HEK293T (cell line): ENCODE measurements at regions not wholly inside any gene's neighbourhood (a gene's known extent, or its start where the extent isn't known, plus 50 kb on each side); places are given as distances from the start of the nearest gene placed in this dataset.
"Not testable (repeated sequence)": the region's sequence is repeated elsewhere in the genome, so short reads cannot be mapped to it uniquely, and the experiment has no call there.

ENCODE experiments used
- CTCF ChIA-PET: fragments of 350-600 bp; formaldehyde crosslinking; extraction: SDS; loops from one replicate; lab custom pipeline; 2021; ENCODE audit warnings: antibody characterized with exemption, inconsistent platforms; lab: Yijun Ruan, JAX
- POLR2A ChIA-PET: fragments of 350-600 bp; formaldehyde crosslinking; extraction: SDS; loops from one replicate; lab custom pipeline; 2020; ENCODE audit warnings: antibody characterized with exemption, inconsistent platforms; lab: Yijun Ruan, JAX
- DNase-seq: peaks from one replicate; pipeline ENCODE4 v3.0.0; 2012; ENCODE audit warnings: mixed read lengths; ENCODE audit errors: extremely low spot score
- ARNT ChIP-seq: fragments of 450-650 bp; IDR thresholded peaks from 2 replicates; pipeline ENCODE4 v1.6.1; 2017; ENCODE audit warnings: mild to moderate bottlenecking
- BHLHE40 ChIP-seq: fragments of 450-650 bp; IDR thresholded peaks from 2 replicates; pipeline ENCODE4 v1.6.1; 2016; ENCODE audit warnings: mild to moderate bottlenecking, moderate library complexity, borderline replicate concordance
- CTBP1 ChIP-seq: fragments of 450-650 bp; IDR thresholded peaks from 2 replicates; pipeline ENCODE4 v1.6.1; 2016; ENCODE audit warnings: borderline replicate concordance
- ELF4 ChIP-seq: fragments of 450-650 bp; IDR thresholded peaks from 2 replicates; pipeline ENCODE4 v1.6.1; 2017; ENCODE audit warnings: antibody characterized with exemption
- FOXA1 ChIP-seq: fragments of 450-650 bp; IDR thresholded peaks from 2 replicates; pipeline ENCODE4 v1.6.1; 2016; ENCODE audit warnings: mild to moderate bottlenecking
- FOXK2 ChIP-seq: fragments of 450-650 bp; IDR thresholded peaks from 2 replicates; pipeline ENCODE4 v1.6.1; 2016; ENCODE audit warnings: mild to moderate bottlenecking
- FOXM1 ChIP-seq: fragments of 450-650 bp; IDR thresholded peaks from 2 replicates; pipeline ENCODE4 v1.6.1; 2017; ENCODE audit warnings: mild to moderate bottlenecking, borderline replicate concordance
- HDGF ChIP-seq: fragments of 450-650 bp; IDR thresholded peaks from 2 replicates; pipeline ENCODE4 v1.6.1; 2017; ENCODE audit warnings: antibody characterized with exemption, borderline replicate concordance
- L3MBTL2 ChIP-seq: fragments of 450-650 bp; conservative IDR thresholded peaks from 2 replicates; pipeline ENCODE4 v1.6.1; 2016; ENCODE audit warnings: mild to moderate bottlenecking
- LEF1 ChIP-seq: fragments of 450-650 bp; IDR thresholded peaks from 2 replicates; pipeline ENCODE4 v1.6.1; 2017; ENCODE audit warnings: mild to moderate bottlenecking, borderline replicate concordance
- NFRKB ChIP-seq: fragments of 450-650 bp; IDR thresholded peaks from 2 replicates; pipeline ENCODE4 v1.6.1; 2016; ENCODE audit warnings: mild to moderate bottlenecking, moderate library complexity
- PKNOX1 ChIP-seq: fragments of 450-650 bp; IDR thresholded peaks from 2 replicates; pipeline ENCODE4 v1.6.1; 2016
- SP1 ChIP-seq: fragments of 450-650 bp; IDR thresholded peaks from 2 replicates; pipeline ENCODE4 v1.6.1; 2017
- SUZ12 ChIP-seq: fragments of 450-650 bp; IDR thresholded peaks from 2 replicates; pipeline ENCODE4 v1.6.1; 2016; ENCODE audit warnings: mild to moderate bottlenecking
- TARDBP ChIP-seq: fragments of 450-650 bp; IDR thresholded peaks from 2 replicates; pipeline ENCODE4 v1.6.1; 2016
- ZNF384 ChIP-seq: fragments of 450-650 bp; IDR thresholded peaks from 2 replicates; pipeline ENCODE4 v1.6.1; 2016

DNA sequence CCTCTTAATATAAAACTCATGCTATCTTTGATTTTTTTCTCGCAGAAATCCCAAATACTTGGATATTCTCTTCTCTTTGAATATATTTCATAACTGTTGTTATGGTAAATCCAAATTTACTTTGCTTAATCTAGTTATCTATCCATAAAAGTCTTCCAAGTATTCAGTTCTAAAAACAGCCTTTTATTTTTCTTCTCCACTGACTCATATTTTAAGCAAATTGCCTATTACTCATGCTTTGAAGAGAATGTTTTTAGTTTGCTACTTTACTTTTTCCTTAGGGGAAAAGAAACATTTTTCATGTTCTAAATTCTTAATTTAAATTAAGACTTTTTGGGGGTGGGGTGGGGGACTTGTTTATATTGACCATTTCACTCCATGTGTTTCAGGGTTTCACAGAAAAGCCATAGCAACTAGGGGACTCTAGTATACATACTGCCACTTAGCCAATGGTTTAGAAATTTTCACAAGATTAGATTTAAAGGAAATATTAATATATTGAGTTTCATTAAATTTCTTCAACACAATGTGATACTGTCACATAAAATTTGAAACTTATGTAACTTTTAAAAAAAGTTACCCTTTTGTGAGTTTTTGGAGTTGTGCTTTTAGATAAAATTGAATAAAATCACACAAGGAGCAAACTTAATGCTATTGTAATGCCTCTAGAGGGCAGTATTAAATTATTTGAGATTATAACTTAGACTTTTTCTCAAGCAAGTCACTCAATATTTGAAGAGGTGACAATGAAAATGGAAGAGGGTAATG, 545.8 kb upstream of the ARRDC3 start:
- ChIA-PET CTCF (interaction anchor here (0.6 to 1.3 kb wide), 5 partner anchors 9 to 1872 kb away, joined by 3 to 7 read pairs (median 3); no protein-coding TSS in a partner anchor), POLR2A (no interaction called here)
- TF ChIP-seq PKNOX1, result peak; percentile 18; the same call in 1 of the 2 replicates
- TF ChIP-seq FOXM1, result no peak
- TF ChIP-seq NFRKB, result no peak
- no peak for TF ChIP-seq FOXK2
- no peak for TF ChIP-seq SP1
- peak; percentile 12 for DNase-seq

- TF ChIP-seq NFRKB (no peak), FOXK2 (no peak), ARNT (no peak), BHLHE40 (no peak), PKNOX1 (no peak), ELF4 (no peak), SP1 (no peak), SUZ12 (no peak), TARDBP (no peak), CTBP1 (no peak), FOXA1 (no peak)
- ChIA-PET CTCF (no interaction called here), POLR2A (no interaction called here)
- DNase-seq, result no peak
Observed at GRCh38 chr5:91927439-91927838, 544.3 kb upstream of the ARRDC3 start.

DNA sequence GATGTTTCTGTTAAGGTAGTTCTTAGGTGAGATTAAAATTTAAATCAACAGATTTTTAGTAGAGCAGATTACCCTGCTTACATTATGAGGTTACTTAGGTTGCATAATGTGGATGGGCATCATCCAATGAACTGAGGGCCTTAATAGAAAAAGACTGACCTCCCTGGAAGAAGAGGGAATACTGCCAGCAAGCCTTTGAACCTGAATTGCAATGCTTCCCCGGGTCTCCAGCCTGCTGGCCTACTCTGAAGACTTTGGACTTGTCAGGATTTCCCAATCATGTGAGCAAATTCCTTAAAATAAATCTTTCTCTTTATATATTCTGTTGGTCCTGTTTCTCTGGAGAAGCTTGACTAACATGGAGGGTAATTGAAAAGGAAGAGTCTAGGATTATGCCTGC, 542.1 kb upstream of the ARRDC3 start:
- CTCF ChIA-PET, result no interaction called here
- no peak for TF ChIP-seq HDGF
- no peak for TF ChIP-seq ELF4
- no peak for TF ChIP-seq L3MBTL2
- no peak for TF ChIP-seq ARNT
- DNase-seq, result no peak
- POLR2A ChIA-PET, result no interaction called here

DNA sequence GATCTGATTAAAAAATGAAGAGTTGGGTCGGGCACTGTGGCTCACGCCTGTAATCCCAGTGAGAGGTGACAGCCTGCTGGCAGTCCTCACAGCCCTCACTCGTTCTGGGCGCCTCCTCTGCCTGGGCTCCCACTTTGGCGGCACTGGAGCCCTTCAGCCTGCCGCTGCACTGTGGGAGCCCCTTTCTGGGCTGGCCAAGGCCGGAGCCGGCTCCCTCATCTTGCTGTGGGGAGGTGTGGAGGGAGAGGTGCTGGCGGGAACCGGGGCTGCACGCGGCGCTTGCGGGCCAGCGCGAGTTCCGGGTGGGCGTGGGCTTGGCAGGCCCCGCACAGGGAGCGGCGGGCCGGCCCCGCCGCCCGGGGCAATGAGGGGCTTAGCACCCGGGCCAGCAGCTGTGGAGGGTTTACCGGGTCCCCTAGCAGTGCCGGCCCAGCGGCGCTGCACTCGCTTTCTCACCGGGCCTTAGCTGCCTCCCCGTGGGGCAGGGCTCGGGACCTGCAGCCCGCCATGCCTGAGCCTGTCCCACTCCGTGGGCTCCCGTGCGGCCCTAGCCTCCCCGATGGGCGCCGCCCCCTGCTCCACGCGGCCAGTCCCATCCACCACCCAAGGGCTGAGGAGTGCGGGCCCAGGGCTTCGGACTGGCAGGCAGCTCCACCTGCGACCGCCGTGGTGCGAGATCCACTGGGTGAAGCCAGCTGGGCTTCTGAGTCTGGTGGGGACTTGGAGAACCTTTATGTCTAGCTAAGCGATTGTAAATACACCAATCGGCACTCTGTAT, 534.1 kb upstream of the ARRDC3 start:
- POLR2A ChIA-PET, DNase-seq: not testable (repeated sequence)
- CTCF ChIA-PET, result interaction anchor here (1.0 kb wide), 1 partner anchor 12 kb away, joined by 3 read pairs; no protein-coding TSS in a partner anchor

- TF ChIP-seq ARNT, result no peak
- TF ChIP-seq SUZ12, result no peak
- no peak for DNase-seq
- POLR2A ChIA-PET, result no interaction called here
Observed at GRCh38 chr5:91910655-91911054, 527.5 kb upstream of the ARRDC3 start.

GRCh38 chr5:91910247-91910646, 527.1 kb upstream of the ARRDC3 start:
- CTCF ChIA-PET, result no interaction called here
- POLR2A ChIA-PET, result no interaction called here
- no peak for DNase-seq
- no peak for TF ChIP-seq BHLHE40
- TF ChIP-seq ZNF384, result no peak
- TF ChIP-seq TARDBP, result no peak
- TF ChIP-seq PKNOX1, result no peak

More at GRCh38 chr5:91910655-91911054, 527.5 kb upstream of the ARRDC3 start:
- CTCF ChIA-PET, result no interaction called here

GRCh38 chr5:91906494-91906893, 523.4 kb upstream of the ARRDC3 start:
- no peak for DNase-seq
- ChIA-PET POLR2A (no interaction called here), CTCF (no interaction called here)
- TF ChIP-seq SUZ12 (no peak), ARNT (no peak), FOXA1 (no peak), NFRKB (no peak), LEF1 (no peak), BHLHE40 (no peak), ZNF384 (no peak), TARDBP (no peak), SP1 (no peak), L3MBTL2 (no peak), ELF4 (no peak), PKNOX1 (no peak), HDGF (no peak), FOXK2 (no peak), CTBP1 (no peak), FOXM1 (no peak)
